ENCODE measurements at regions not wholly inside any gene's neighbourhood (a gene's known extent, or its start where the extent isn't known, plus 50 kb on each side); places are given as distances from the start of the nearest gene placed in this dataset.

DNA sequence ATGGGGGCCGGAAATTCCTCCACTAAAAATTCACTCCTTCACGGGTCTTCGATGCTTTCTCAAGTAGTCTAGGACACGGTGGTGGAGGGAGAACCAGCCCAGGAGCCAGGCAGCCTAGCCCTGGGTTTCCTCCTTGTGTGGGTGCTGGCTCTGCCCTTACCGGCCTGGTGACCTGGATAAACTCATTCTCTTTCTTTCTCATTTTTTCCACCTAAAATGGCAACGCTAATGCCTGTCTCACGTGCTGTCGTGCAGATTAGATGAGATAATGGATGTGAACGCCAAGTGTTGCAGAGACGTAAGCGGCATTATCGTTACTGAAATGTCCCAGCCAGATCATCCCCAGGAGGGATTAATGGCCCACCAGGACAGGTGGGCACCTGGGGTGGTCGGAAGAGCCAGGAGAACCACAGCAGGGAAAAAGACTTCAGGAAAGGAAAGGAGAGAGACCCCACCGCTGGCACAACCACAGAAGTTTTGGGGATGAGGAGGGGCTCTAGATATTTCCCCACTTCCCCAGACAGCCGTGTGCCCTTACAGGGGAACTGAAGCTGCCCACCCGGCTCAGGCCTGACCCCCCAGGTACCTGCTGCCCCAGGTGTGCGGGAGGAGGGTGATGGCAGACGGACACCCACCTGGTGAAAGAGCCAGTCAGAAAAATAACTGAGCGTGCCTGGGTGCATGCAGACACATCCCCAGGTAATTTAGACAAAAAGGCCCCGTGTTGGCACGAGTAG is 100.8 kb upstream of the ASAP2 start:
- no peak for FAIRE-seq
- H4K20me1 ChIP-seq (ENCODE audit: insufficient read depth, low read length) = no peaks in the 10 kb centered on the region
- intact Hi-C loops (cut with micrococcal nuclease; ENCODE audit: unreplicated experiment) (no loop called here), in situ Hi-C loops (cut with HindIII; ENCODE audit: extremely low pct_ligation_motif_present, low pct_unique_long_range_greater_than_20kb) (no loop called here)
- WGBS (ENCODE audit: low lambda C conversion rate) = 55% methylated on average over 21 of the region's 21 CpGs
- ChIA-PET POLR2A (no interaction called here), CTCF (ENCODE audit: low intra/inter-chr PET ratio, low total read pairs) (no interaction called here)
- DNase-seq (ENCODE audit: low spot score) = no peak
- no peak overlapping the region for H3K27ac ChIP-seq (ENCODE audit: extremely low read length, insufficient read depth, low read length)
- no peaks in the 10 kb centered on the region for H3K79me2 ChIP-seq (ENCODE audit: insufficient read depth, low read length)
- no TSS peak for BruUV-seq (replicated peaks)
- no peaks in the 10 kb centered on the region for H3K9me3 ChIP-seq (ENCODE audit: low read length)
- no peak overlapping the region for H3K4me2 ChIP-seq (ENCODE audit: low read depth, low read length)
- no peak for TF ChIP-seq SOX5 (CRISPR knock-in tag; IDR thresholded peaks at IDR 0.05; ENCODE audit: borderline replicate concordance)
- no peak for TF ChIP-seq ZNF530 (CRISPR knock-in tag; IDR thresholded peaks at IDR 0.05; ENCODE audit: low read depth)
- TF ChIP-seq TRIM22 (IDR thresholded peaks at IDR 0.05) = no peak
- no peak for TF ChIP-seq XBP1 (CRISPR knock-in tag; IDR thresholded peaks at IDR 0.05)
- no peak for TF ChIP-seq ZNF772 (CRISPR knock-in tag; IDR thresholded peaks at IDR 0.05)
- TF ChIP-seq, protein P1, sequence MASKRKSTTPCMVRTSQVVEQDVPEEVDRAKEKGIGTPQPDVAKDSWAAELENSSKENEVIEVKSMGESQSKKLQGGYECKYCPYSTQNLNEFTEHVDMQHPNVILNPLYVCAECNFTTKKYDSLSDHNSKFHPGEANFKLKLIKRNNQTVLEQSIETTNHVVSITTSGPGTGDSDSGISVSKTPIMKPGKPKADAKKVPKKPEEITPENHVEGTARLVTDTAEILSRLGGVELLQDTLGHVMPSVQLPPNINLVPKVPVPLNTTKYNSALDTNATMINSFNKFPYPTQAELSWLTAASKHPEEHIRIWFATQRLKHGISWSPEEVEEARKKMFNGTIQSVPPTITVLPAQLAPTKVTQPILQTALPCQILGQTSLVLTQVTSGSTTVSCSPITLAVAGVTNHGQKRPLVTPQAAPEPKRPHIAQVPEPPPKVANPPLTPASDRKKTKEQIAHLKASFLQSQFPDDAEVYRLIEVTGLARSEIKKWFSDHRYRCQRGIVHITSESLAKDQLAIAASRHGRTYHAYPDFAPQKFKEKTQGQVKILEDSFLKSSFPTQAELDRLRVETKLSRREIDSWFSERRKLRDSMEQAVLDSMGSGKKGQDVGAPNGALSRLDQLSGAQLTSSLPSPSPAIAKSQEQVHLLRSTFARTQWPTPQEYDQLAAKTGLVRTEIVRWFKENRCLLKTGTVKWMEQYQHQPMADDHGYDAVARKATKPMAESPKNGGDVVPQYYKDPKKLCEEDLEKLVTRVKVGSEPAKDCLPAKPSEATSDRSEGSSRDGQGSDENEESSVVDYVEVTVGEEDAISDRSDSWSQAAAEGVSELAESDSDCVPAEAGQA (IDR thresholded peaks at IDR 0.05; ENCODE audit: low read depth) = no peak
- TF ChIP-seq, protein P1 (CRISPR knock-in tag; IDR thresholded peaks at IDR 0.05; ENCODE audit: borderline replicate concordance) = no peak
- TF ChIP-seq ZBTB14 (CRISPR knock-in tag; IDR thresholded peaks at IDR 0.05) = no peak
- ATAC-seq = no peak
- no peak overlapping the region for H3K4me3 ChIP-seq (replicated peaks in 1 of 3; ENCODE audit: insufficient read depth in 1 of 3, low read depth in 2 of 3, low read length in 3 of 3)
- peaks cover 16% of the 10 kb centered on the region for H3K4me1 ChIP-seq (ENCODE audit: insufficient read depth, low read length)
- no peak overlapping the region for H3K9ac ChIP-seq (ENCODE audit: insufficient read depth, low read depth, low read length)
- H3K36me3 ChIP-seq (replicated peaks in 1 of 2; ENCODE audit: control insufficient read depth in 1 of 2, insufficient read depth in 2 of 2, low read length in 2 of 2) = no peaks in the 10 kb centered on the region
- peaks cover 12 to 74% of the 10 kb centered on the region in 2 experiments for H3K27me3 ChIP-seq (ENCODE audit: control insufficient read depth in 1 of 2, insufficient read depth in 2 of 2, low read length in 2 of 2)
- H2AFZ ChIP-seq (ENCODE audit: low read length) = no peak overlapping the region

Measured in HepG2 (cell line).